OCI-M2 (cell line): ENCODE measurements at regions not wholly inside any gene's neighbourhood (a gene's known extent, or its start where the extent isn't known, plus 50 kb on each side); places are given as distances from the start of the nearest gene placed in this dataset.

Experiments used
- DNase-seq: peaks from one replicate; lab custom pipeline; 2025; ENCODE audit not compliant: unreplicated experiment; lab: John Stamatoyannopoulos, UW

DNA sequence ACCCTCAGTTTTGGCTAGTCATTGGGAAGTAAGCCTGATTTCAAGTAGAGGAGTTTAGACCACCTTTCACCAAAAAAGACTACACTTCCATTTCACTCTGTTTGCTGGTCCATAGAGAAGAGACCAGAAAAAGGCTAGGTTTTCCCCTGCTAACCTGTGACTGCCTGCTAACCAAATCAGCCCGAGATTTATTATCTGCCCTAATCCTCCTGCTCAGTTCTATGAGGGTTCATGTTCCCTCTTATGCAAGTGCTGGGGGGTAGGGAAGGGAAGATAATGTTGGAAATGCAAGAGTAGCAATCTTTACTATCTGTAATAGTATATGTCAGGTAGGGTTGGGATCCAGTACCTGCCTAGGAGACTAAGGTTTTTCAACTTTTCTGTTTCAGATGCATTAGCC, 51.6 kb upstream of the CCNG1 start:
- DNase-seq = no peak

DNA sequence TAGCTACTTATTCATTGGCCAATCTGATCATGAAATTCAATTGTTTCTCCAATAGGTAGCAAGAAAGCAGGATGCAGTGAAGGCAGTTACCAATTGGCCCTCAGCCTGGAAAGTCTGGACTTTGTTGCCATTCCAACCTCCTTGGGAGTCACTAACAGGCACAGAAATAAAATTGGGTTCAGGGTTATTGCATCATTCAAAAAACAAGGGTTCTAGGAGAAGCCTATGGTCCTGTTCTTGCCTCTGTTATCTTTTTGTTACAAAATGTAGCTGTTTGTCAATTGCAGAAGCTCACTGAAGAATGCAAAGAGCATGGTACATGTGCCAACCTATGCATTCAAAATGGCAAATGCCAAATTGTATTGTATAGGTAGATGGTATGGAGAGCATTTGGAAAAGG, 51.0 kb upstream of the CCNG1 start:
- DNase-seq = no peak

DNA sequence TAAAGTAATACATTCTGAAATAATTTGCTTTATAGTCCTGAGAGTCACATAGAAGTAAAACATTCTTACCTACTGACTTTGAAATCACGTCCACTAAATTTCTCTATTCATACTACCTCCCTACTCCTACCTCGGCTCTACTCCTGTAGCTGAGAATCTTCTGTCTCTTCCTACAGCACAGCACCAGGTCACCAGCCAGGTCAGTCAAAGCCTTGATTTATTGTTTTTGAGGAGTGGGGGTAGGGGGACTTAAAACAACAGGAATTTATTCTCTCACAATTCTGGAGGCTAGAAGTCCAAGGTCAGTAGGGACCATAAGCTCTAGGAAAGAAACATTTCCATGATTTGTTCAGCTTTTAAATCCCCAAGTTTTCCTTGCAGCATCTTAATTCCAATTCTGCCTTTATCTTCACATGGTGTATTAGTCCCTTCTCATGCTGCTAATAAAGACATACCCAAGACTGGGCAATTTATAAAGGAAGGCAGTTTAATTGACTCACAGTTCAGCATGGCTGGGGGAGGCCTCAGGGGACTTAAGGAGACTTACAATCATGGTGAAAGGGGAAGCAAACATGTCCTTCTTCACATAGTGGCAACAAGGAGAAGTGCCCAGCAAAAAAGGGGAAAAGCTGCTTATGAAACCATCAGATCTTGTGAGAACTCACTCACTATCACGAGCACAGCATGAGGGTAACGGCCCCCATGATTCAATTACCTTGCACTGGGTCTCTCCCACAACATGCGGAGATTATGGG, 49.6 kb upstream of the CCNG1 start:
- DNase-seq = no peak
